ENCODE measurements at regions not wholly inside any gene's neighbourhood (a gene's known extent, or its start where the extent isn't known, plus 50 kb on each side); places are given as distances from the start of the nearest gene placed in this dataset.

DNA sequence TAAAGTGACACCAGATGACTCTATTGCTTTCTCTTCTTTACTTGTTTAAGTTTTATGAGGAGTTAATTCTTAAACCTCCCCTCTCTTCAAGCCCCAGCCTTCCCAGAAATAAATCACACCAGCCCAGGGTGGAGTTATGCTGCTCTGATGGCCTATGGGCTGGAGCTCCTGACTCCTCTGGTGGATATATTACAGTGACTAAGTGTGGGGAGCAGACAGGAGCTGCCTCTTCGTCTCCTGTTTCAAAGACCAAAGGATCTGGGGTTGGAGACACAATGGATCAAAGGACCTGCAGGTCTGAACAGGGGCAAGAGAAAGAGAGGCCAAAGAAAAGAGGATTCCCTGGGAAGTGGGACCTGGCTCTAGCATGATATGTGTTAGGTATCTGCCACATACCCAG is 312.0 kb upstream of the MSX2 start:
- no peak for TF ChIP-seq CTCF (IDR thresholded peaks at IDR 0.05)
- no peak for TF ChIP-seq POLR2AphosphoS5 (IDR thresholded peaks at IDR 0.05)
- no peak for TF ChIP-seq POLR2A (IDR thresholded peaks at IDR 0.05)
- no peak for TF ChIP-seq EP300 (IDR thresholded peaks at IDR 0.05)

Measured in suprapubic skin (tissue), 4 donors.